Activated T-helper 17 cell treated with anti-CD3 and anti-CD28 coated beads, Interleukin-2, amount 50 U/mL, for 72 hours (primary cell): ENCODE measurements at regions not wholly inside any gene's neighbourhood (a gene's known extent, or its start where the extent isn't known, plus 50 kb on each side); places are given as distances from the start of the nearest gene placed in this dataset.

Experiments
- ATAC-seq: fragments of 150-1000 bp; cut with Tn5 transposase; replicated peaks from 2 replicates; pipeline ENCODE4 v1.10.0; 2021; ENCODE audit warnings: mild to moderate bottlenecking, moderate library complexity
- H3K27ac Mint-ChIP-seq: one replicate; pipeline ENCODE4 v1.8.0; 2022; ENCODE audit warnings: mixed read lengths
- H3K27me3 Mint-ChIP-seq: one replicate; pipeline ENCODE4 v1.8.0; 2022; ENCODE audit warnings: mixed read lengths
- H3K36me3 Mint-ChIP-seq: one replicate; pipeline ENCODE4 v1.8.0; 2022; ENCODE audit warnings: low read depth, mild to moderate bottlenecking, mixed read lengths
- H3K4me1 Mint-ChIP-seq: one replicate; pipeline ENCODE4 v1.8.0; 2022; ENCODE audit warnings: mixed read lengths
- H3K4me3 Mint-ChIP-seq: one replicate; pipeline ENCODE4 v1.8.0; 2022; ENCODE audit warnings: mild to moderate bottlenecking, mixed read lengths
- H3K9me3 Mint-ChIP-seq: one replicate; pipeline ENCODE4 v1.8.0; 2022; ENCODE audit warnings: mixed read lengths

DNA sequence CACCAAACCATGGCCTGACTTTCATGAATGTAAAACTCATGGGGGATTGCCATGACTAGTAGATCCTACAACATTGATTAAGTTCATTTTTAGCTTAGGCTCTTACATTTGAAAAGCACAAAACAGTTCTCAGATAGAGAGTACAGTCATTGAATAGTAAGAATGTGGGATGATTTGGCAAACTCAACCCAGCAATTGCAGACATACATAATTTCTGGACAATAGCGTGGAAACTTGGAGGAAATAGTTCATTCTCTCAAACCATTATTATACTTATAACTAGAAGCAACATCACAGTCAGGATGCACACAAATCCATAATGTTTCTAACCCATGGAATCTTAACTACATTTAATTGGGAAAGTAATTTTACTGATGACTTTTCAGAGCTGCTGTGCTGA is 598.2 kb downstream of the LMO4 start:
- no peak overlapping the region for H3K4me3 Mint-ChIP-seq
- H3K9me3 Mint-ChIP-seq: no peaks in the 10 kb centered on the region
- peaks cover 8% of the 10 kb centered on the region for H3K27me3 Mint-ChIP-seq
- no peak for ATAC-seq
- H3K27ac Mint-ChIP-seq: no peak overlapping the region
- no peaks in the 10 kb centered on the region for H3K36me3 Mint-ChIP-seq
- no peaks in the 10 kb centered on the region for H3K4me1 Mint-ChIP-seq

GRCh38 chr1:87927391-87928280 is 599.0 kb downstream of the LMO4 start:
- ATAC-seq: no peak
- H3K27ac Mint-ChIP-seq: no peak overlapping the region
- no peaks in the 10 kb centered on the region for H3K9me3 Mint-ChIP-seq
- peaks cover 8% of the 10 kb centered on the region for H3K27me3 Mint-ChIP-seq
- H3K36me3 Mint-ChIP-seq: no peaks in the 10 kb centered on the region
- no peaks in the 10 kb centered on the region for H3K4me1 Mint-ChIP-seq
- H3K4me3 Mint-ChIP-seq: no peak overlapping the region

GRCh38 chr1:87928623-87929022 is 599.9 kb downstream of the LMO4 start:
- no peaks in the 10 kb centered on the region for H3K27me3 Mint-ChIP-seq
- no peak overlapping the region for H3K27ac Mint-ChIP-seq
- H3K36me3 Mint-ChIP-seq: no peaks in the 10 kb centered on the region
- no peak overlapping the region for H3K4me3 Mint-ChIP-seq
- no peaks in the 10 kb centered on the region for H3K9me3 Mint-ChIP-seq
- ATAC-seq: no peak
- H3K4me1 Mint-ChIP-seq: no peaks in the 10 kb centered on the region

DNA sequence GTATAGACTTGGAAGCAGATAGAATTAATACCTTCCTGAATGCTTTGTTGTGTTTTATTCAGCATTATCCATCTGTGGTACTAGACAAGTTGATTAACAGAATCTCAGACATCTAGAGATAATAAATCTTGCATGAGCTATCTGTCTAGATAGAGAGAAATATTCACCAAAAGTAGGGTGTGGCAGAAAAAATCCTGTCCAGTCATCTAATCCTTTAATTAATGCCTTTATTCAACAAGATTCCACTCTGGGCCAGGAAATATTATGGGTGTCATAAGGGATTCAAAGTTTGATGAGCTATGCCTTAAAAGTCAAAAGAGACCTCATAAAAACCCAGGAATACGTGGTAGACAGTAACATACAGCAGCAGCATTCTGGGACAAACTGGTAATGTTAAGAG is 601.2 kb downstream of the LMO4 start:
- Mint-ChIP-seq H3K4me1 (no peaks in the 10 kb centered on the region), H3K27ac (no peak overlapping the region), H3K27me3 (no peaks in the 10 kb centered on the region), H3K36me3 (no peaks in the 10 kb centered on the region), H3K9me3 (no peaks in the 10 kb centered on the region), H3K4me3 (no peak overlapping the region)
- ATAC-seq: no peak

- Mint-ChIP-seq H3K9me3 (no peaks in the 10 kb centered on the region), H3K4me1 (no peaks in the 10 kb centered on the region), H3K36me3 (no peaks in the 10 kb centered on the region), H3K27me3 (peaks cover 5% of the 10 kb centered on the region), H3K27ac (no peak overlapping the region), H3K4me3 (no peak overlapping the region)
- ATAC-seq: no peak
These were observed 602.1 kb downstream of the LMO4 start for GRCh38 chr1:87930796-87931195.

GRCh38 chr1:87933171-87933570 is 604.5 kb downstream of the LMO4 start:
- Mint-ChIP-seq H3K27me3 (peaks cover 5% of the 10 kb centered on the region), H3K4me1 (no peaks in the 10 kb centered on the region), H3K4me3 (no peak overlapping the region), H3K27ac (no peak overlapping the region), H3K36me3 (no peaks in the 10 kb centered on the region), H3K9me3 (no peaks in the 10 kb centered on the region)
- ATAC-seq: no peak

- no peaks in the 10 kb centered on the region for H3K36me3 Mint-ChIP-seq
- peaks cover 5% of the 10 kb centered on the region for H3K27me3 Mint-ChIP-seq
- H3K9me3 Mint-ChIP-seq: no peaks in the 10 kb centered on the region
- H3K4me3 Mint-ChIP-seq: no peak overlapping the region
- no peak overlapping the region for H3K27ac Mint-ChIP-seq
- H3K4me1 Mint-ChIP-seq: no peaks in the 10 kb centered on the region
- no peak for ATAC-seq
These were observed 606.5 kb downstream of the LMO4 start for GRCh38 chr1:87935130-87935529.

DNA sequence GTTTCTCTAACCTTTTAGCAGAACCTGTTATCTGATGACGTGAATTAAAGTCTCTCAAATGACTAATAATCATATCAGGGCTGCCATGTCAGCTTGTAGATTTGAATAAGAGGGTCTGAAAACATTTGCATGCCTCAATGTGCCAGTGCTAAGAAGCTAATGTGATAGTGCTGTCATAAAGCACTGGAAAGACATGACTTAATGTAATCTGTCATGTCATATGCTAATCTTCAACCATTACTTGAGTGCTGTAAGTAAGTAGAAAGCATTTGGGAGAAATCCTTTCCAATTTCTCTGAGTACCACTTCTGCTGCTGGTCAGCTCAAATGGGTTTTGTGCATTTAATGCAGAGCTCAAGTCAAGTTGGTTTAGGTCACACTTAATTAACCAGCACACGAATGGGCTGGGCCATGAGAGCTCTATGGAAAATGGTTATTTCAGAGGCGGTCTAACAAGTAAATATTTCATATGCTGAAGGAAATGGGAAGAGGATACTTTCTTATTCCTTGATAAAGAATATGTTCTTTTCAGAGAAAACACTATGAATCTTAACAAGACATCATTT is 609.2 kb downstream of the LMO4 start:
- no peak overlapping the region for H3K27ac Mint-ChIP-seq
- no peaks in the 10 kb centered on the region for H3K4me1 Mint-ChIP-seq
- no peaks in the 10 kb centered on the region for H3K9me3 Mint-ChIP-seq
- peaks cover 5% of the 10 kb centered on the region for H3K27me3 Mint-ChIP-seq
- ATAC-seq: no peak
- H3K36me3 Mint-ChIP-seq: no peaks in the 10 kb centered on the region
- H3K4me3 Mint-ChIP-seq: no peak overlapping the region

DNA sequence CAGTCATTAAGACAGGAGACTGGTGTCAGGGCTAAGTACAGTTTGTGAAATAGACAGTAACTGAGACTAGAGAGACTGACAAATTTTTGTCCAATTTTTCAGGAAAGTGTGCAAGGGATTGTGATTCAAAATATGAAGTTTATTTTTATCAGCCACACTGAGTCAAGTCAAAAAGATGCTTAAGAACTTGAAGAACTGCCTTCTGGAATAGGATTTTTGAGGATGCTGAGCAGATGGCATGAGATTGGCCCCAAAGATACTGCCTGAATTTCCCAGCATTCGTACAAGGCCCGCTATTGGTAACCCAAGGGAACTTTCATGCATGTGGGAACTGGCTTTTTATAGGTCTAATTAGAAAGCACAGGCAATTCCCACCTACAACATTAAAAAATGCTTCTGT is 610.0 kb downstream of the LMO4 start:
- no peaks in the 10 kb centered on the region for H3K36me3 Mint-ChIP-seq
- H3K27ac Mint-ChIP-seq: no peak overlapping the region
- no peaks in the 10 kb centered on the region for H3K4me1 Mint-ChIP-seq
- H3K27me3 Mint-ChIP-seq: peaks cover 5% of the 10 kb centered on the region
- H3K4me3 Mint-ChIP-seq: no peak overlapping the region
- no peak for ATAC-seq
- no peaks in the 10 kb centered on the region for H3K9me3 Mint-ChIP-seq

DNA sequence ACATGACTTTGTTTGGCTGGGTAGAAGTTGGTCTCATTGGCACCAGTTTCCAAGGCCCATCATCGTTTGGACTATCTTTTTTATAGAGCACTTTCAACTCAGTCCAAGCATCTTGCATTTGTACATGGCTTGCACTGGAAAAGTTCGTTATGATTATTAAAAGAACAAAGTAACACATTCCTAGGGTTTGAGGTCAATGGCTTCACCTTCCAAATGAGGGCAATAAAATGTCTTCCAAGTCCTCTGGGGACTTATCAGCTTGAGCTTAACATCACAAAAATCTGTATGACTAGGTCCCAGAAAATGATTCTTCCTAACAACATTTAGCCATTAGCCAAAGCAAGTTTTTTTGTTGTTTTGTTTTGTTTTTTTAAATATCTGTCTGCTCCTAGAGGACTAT is 610.8 kb downstream of the LMO4 start:
- Mint-ChIP-seq H3K27ac (no peak overlapping the region), H3K4me1 (no peaks in the 10 kb centered on the region), H3K27me3 (peaks cover 5% of the 10 kb centered on the region), H3K4me3 (no peak overlapping the region), H3K9me3 (no peaks in the 10 kb centered on the region), H3K36me3 (no peaks in the 10 kb centered on the region)
- ATAC-seq: no peak

- no peaks in the 10 kb centered on the region for H3K9me3 Mint-ChIP-seq
- H3K36me3 Mint-ChIP-seq: no peaks in the 10 kb centered on the region
- H3K4me3 Mint-ChIP-seq: no peak overlapping the region
- H3K27ac Mint-ChIP-seq: no peak overlapping the region
- peaks cover under 1% of the 10 kb centered on the region for H3K27me3 Mint-ChIP-seq
- no peaks in the 10 kb centered on the region for H3K4me1 Mint-ChIP-seq
- no peak for ATAC-seq
These were observed 611.7 kb downstream of the LMO4 start for GRCh38 chr1:87940421-87940820.

DNA sequence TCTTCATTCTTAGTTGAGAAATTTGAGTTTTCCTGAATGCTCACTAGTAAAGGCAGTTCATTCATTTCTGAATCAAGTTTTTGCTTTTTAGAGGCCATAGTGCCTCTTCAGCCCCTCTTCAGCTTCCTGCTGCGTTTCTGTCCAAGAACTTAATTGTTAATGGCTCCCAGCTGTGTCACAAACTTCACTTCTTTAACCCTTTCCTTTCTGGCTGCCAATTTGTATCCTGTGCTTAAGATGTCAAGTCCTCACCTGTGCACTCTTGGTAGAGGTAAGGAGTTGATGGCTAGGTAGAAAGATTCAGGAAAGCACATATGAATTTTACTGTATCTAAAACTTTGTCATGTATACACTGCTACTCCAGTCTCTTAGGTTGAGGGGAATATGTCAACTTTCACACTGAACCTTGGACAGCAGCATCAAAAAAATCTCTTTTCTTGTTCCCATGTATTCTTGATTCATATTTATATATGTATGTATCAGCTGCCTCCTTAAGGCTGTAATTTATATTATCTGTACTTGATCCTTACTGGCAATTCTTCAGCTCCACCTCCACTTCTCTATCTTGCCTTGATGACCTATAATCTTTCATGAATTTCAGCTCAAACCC is 612.8 kb downstream of the LMO4 start:
- no peaks in the 10 kb centered on the region for H3K4me1 Mint-ChIP-seq
- H3K36me3 Mint-ChIP-seq: no peaks in the 10 kb centered on the region
- H3K4me3 Mint-ChIP-seq: no peak overlapping the region
- no peak for ATAC-seq
- H3K27me3 Mint-ChIP-seq: peaks cover 4% of the 10 kb centered on the region
- H3K9me3 Mint-ChIP-seq: no peaks in the 10 kb centered on the region
- H3K27ac Mint-ChIP-seq: no peak overlapping the region

- Mint-ChIP-seq H3K36me3 (no peaks in the 10 kb centered on the region), H3K4me3 (no peak overlapping the region), H3K27me3 (peaks cover 4% of the 10 kb centered on the region), H3K27ac (no peak overlapping the region), H3K9me3 (no peaks in the 10 kb centered on the region), H3K4me1 (no peaks in the 10 kb centered on the region)
- ATAC-seq: no peak
These were observed 613.5 kb downstream of the LMO4 start for GRCh38 chr1:87942165-87942564.

DNA sequence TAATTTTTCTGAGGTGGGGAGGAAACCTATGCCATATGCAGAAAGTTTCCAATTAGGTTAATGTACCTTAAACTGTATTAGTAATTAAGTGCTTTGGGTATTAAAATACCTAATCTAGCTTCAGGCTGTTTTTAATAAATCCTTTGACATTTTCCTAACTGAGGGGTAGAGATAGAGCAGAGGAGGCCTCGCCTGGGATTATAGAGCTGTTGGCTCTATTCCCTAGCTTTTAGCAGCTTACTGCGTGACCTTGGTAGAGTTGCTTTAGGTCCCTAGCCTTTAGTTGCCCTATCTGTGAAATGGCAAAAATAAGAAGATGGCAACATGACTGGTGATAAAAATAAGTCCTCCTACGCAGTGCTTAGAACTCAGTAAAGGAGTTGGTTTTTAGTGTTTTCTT is 621.0 kb downstream of the LMO4 start:
- Mint-ChIP-seq H3K4me3 (no peak overlapping the region), H3K27ac (no peak overlapping the region)
- no peak for ATAC-seq

DNA sequence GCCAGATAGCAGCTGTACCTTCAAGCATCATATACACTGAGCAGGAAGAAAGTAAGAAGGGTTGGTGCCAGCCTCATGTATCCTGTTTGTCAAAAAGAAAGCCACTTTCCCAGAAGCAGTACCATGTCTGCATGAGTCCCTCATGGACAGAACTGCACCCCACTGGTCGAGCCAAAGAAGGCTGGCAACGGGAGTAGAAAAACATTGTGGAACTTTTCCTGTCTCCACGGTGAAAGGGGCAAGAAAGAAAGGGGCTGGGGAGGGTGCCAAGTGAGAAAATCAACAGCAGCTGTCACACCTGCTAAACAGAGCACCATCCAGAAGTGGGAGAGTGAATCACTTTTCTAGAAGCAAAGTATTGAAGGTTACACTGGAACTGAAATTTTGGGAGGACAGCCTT is 621.7 kb downstream of the LMO4 start:
- no peaks in the 10 kb centered on the region for H3K9me3 Mint-ChIP-seq
- no peaks in the 10 kb centered on the region for H3K4me1 Mint-ChIP-seq
- H3K27me3 Mint-ChIP-seq: peaks cover 35% of the 10 kb centered on the region
- H3K27ac Mint-ChIP-seq: no peak overlapping the region
- H3K4me3 Mint-ChIP-seq: no peak overlapping the region
- no peaks in the 10 kb centered on the region for H3K36me3 Mint-ChIP-seq
- ATAC-seq: no peak

More for the DNA sequence above, 621.0 kb downstream of the LMO4 start:
- H3K9me3 Mint-ChIP-seq: no peaks in the 10 kb centered on the region
- H3K27me3 Mint-ChIP-seq: peaks cover 35% of the 10 kb centered on the region
- no peaks in the 10 kb centered on the region for H3K4me1 Mint-ChIP-seq
- no peaks in the 10 kb centered on the region for H3K36me3 Mint-ChIP-seq
